ENCODE measurements at regions not wholly inside any gene's neighbourhood (a gene's known extent, or its start where the extent isn't known, plus 50 kb on each side); places are given as distances from the start of the nearest gene placed in this dataset.

DNA sequence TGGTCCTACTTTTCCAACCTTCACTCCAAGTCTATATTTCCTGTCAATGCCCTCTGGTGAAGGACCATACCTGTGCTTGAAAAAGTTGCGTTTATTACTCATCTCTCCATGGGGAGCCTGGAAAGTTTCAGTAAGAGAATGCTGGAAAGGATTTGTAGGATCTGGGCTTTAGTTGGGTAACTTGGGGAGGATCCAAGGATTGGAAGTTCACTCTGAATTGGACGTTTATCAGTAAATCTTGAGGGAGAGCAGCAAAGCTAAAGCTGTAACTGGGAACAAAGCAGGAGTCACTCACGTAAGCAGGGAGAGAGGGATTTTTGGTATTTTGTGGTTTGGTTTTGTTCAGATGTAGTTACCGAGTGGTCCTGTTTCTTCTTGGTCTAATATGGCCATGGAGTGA, 51.4 kb upstream of the NPVF start:
- no peaks in the 10 kb centered on the region for H3K4me1 Mint-ChIP-seq
- H3K36me3 Mint-ChIP-seq = no peaks in the 10 kb centered on the region
- no peak for DNase-seq
- no peak overlapping the region for H3K4me3 Mint-ChIP-seq
- H3K27ac Mint-ChIP-seq = no peak overlapping the region
- peaks cover 0 to 2% (median 0%) of the 10 kb centered on the region in 7 donors for H3K9me3 Mint-ChIP-seq
- H3K27me3 Mint-ChIP-seq = peaks cover 38 to 55% (median 53%) of the 10 kb centered on the region in 3 donors
- ATAC-seq (ENCODE audit: low read depth in 2 of 2) = no peak

DNA sequence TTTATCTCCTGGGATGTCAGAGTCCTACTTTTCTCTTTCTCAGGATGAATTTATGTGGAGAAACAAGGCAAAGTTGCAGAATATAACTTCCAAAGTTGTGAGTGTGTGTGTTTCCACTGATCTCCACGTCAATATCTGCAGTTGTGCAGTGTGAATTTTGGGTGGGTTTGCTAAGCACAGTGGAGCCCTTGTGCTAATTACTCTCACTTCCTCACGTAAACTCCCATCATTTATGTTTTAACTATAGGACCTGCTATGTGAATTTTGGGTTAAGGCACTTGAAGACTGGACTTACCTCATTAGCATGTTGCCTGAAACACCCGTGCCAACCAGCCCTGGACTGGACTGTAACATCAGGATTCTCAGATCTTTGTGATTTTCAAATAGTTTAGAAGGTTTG, 51.9 kb upstream of the NPVF start:
- no peak overlapping the region for H3K27ac Mint-ChIP-seq
- no peaks in the 10 kb centered on the region for H3K4me1 Mint-ChIP-seq
- H3K36me3 Mint-ChIP-seq = no peaks in the 10 kb centered on the region
- H3K27me3 Mint-ChIP-seq = peaks cover 37 to 55% (median 48%) of the 10 kb centered on the region in 3 donors
- DNase-seq (no peak), ATAC-seq (ENCODE audit: low read depth in 2 of 2) (no peak)
- peaks cover 0 to 2% (median 0%) of the 10 kb centered on the region in 7 donors for H3K9me3 Mint-ChIP-seq
- H3K4me3 Mint-ChIP-seq = no peak overlapping the region

DNA sequence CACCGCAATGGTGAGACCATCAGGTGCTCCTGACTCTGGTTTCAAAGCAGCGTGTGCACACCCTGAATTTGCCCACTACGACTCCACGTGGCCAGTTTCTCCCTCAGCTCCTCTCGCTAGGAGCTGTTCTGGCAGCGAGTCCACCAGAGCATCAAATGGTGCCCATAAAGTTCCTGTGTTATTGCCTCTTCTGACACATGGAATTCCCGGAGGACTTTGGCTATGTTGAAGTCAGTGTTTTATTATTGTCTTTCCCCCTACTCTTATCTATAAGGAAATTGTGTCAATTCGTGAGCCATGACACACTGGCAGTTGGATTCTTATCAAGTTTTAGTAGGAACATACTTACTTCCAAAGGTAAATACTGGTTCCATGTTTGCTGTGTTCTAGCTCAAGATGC, 53.9 kb upstream of the NPVF start:
- Mint-ChIP-seq H3K4me1 (no peaks in the 10 kb centered on the region), H3K27ac (no peak overlapping the region), H3K27me3 (peaks cover 22 to 47% (median 43%) of the 10 kb centered on the region in 3 donors), H3K36me3 (no peaks in the 10 kb centered on the region), H3K4me3 (no peak overlapping the region), H3K9me3 (no peaks in the 10 kb centered on the region)
- DNase-seq (no peak), ATAC-seq (ENCODE audit: low read depth in 2 of 2) (no peak)

GRCh38 chr7:25286756-25287155, 58.5 kb upstream of the NPVF start:
- Mint-ChIP-seq H3K27me3 (peaks cover 26 to 36% (median 34%) of the 10 kb centered on the region in 3 donors), H3K4me1 (no peaks in the 10 kb centered on the region), H3K4me3 (no peak overlapping the region), H3K9me3 (no peaks in the 10 kb centered on the region), H3K36me3 (no peaks in the 10 kb centered on the region), H3K27ac (no peak overlapping the region)
- ATAC-seq (ENCODE audit: low read depth in 2 of 2) (no peak), DNase-seq (no peak)

GRCh38 chr7:25287291-25287690, 59.0 kb upstream of the NPVF start:
- H3K27ac Mint-ChIP-seq = no peak overlapping the region
- no peak overlapping the region for H3K4me3 Mint-ChIP-seq
- H3K9me3 Mint-ChIP-seq = no peaks in the 10 kb centered on the region
- no peak for DNase-seq
- no peak for ATAC-seq (ENCODE audit: low read depth in 2 of 2)
- H3K4me1 Mint-ChIP-seq = no peaks in the 10 kb centered on the region
- peaks cover 24 to 32% (median 32%) of the 10 kb centered on the region in 3 donors for H3K27me3 Mint-ChIP-seq
- no peaks in the 10 kb centered on the region for H3K36me3 Mint-ChIP-seq

GRCh38 chr7:25288556-25289307, 60.4 kb upstream of the NPVF start:
- Mint-ChIP-seq H3K9me3 (no peaks in the 10 kb centered on the region), H3K36me3 (no peaks in the 10 kb centered on the region), H3K27me3 (peaks cover 16 to 23% (median 18%) of the 10 kb centered on the region in 3 donors), H3K4me1 (no peaks in the 10 kb centered on the region), H3K4me3 (no peak overlapping the region), H3K27ac (no peak overlapping the region)
- ATAC-seq (ENCODE audit: low read depth in 2 of 2) (no peak), DNase-seq (no peak)

DNA sequence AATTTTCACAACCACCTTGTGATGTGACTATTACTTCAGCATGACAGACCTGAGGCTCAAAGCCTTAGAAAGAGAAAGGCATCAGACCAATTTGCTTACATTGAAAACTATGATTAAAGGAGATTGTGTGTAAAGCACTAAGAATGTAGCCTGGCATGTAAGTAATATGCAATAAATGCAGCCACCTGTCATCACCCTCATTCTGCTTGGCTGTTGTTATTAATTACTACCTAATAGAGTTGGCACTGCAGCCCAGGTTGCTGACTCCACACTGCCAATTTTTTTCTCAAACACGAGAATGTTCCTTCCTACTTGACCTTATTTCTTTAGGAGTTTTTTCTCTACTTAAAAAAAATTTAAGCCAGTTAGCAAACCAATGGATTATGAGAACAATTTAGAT, 61.2 kb upstream of the NPVF start:
- no peaks in the 10 kb centered on the region for H3K4me1 Mint-ChIP-seq

GRCh38 chr7:25294624-25295023, 66.3 kb upstream of the NPVF start:
- Mint-ChIP-seq H3K36me3 (no peaks in the 10 kb centered on the region), H3K4me1 (no peaks in the 10 kb centered on the region), H3K9me3 (no peaks in the 10 kb centered on the region), H3K27me3 (peaks cover 7 to 22% (median 10%) of the 10 kb centered on the region in 3 donors), H3K4me3 (no peak overlapping the region), H3K27ac (no peak overlapping the region)
- DNase-seq (no peak), ATAC-seq (ENCODE audit: low read depth in 2 of 2) (no peak)

More for the DNA sequence above, 61.2 kb upstream of the NPVF start:
- peaks cover 10 to 17% (median 15%) of the 10 kb centered on the region in 3 donors for H3K27me3 Mint-ChIP-seq
- no peaks in the 10 kb centered on the region for H3K36me3 Mint-ChIP-seq
- H3K27ac Mint-ChIP-seq = no peak overlapping the region
- H3K4me3 Mint-ChIP-seq = no peak overlapping the region
- no peak for DNase-seq
- H3K9me3 Mint-ChIP-seq = no peaks in the 10 kb centered on the region
- ATAC-seq (ENCODE audit: low read depth in 2 of 2) = no peak

DNA sequence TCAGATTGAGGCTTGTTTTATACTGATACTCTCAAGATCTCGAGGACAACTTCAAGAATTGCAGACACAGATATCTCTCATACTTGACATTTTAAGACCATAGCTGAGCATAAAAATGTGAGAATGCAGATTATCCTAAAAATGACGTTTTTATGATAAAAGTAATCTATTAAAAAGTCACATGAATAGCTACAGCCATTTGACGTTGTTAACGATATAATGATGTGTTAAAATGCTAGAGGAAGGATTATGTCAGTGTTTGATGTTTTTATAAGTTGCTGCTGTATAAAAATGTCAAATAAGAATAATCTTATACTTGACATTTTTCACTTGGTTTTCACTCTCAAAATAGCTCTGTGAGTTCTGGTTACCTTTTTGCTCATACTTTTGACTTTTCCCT, 67.1 kb upstream of the NPVF start:
- no peak for ATAC-seq (ENCODE audit: low read depth in 2 of 2)
- no peaks in the 10 kb centered on the region for H3K4me1 Mint-ChIP-seq
- DNase-seq = no peak
- H3K9me3 Mint-ChIP-seq = no peaks in the 10 kb centered on the region
- H3K27ac Mint-ChIP-seq = no peak overlapping the region
- no peaks in the 10 kb centered on the region for H3K36me3 Mint-ChIP-seq
- H3K4me3 Mint-ChIP-seq = no peak overlapping the region
- H3K27me3 Mint-ChIP-seq = peaks cover 6 to 15% (median 10%) of the 10 kb centered on the region in 3 donors

- no peak overlapping the region for H3K27ac Mint-ChIP-seq
- H3K9me3 Mint-ChIP-seq = no peaks in the 10 kb centered on the region
- no peaks in the 10 kb centered on the region for H3K36me3 Mint-ChIP-seq
- ATAC-seq (ENCODE audit: low read depth in 2 of 2) (no peak), DNase-seq (no peak)
- no peaks in the 10 kb centered on the region for H3K4me1 Mint-ChIP-seq
- H3K4me3 Mint-ChIP-seq = no peak overlapping the region
- H3K27me3 Mint-ChIP-seq = peaks cover 6 to 12% (median 9%) of the 10 kb centered on the region in 3 donors
Observed at GRCh38 chr7:25296086-25296485, 67.8 kb upstream of the NPVF start.

DNA sequence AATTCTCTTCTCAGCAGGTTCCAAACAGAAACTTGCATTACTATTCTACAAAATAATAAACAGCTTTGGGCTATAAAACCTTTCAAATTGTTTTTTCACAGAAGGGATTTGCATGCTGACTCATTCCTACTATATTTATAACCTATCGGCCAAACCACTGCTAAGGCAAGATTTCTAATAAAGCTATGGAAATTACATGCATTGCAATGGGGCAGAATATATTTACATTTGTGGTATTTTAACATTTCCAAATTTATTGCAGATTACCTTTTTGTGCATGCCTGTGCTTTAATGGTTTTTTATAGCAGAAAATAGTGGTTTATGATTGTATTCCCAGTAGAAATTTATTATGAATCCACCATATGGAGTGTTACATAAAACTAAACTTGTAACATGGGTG, 69.0 kb upstream of the NPVF start:
- no peak for DNase-seq

DNA sequence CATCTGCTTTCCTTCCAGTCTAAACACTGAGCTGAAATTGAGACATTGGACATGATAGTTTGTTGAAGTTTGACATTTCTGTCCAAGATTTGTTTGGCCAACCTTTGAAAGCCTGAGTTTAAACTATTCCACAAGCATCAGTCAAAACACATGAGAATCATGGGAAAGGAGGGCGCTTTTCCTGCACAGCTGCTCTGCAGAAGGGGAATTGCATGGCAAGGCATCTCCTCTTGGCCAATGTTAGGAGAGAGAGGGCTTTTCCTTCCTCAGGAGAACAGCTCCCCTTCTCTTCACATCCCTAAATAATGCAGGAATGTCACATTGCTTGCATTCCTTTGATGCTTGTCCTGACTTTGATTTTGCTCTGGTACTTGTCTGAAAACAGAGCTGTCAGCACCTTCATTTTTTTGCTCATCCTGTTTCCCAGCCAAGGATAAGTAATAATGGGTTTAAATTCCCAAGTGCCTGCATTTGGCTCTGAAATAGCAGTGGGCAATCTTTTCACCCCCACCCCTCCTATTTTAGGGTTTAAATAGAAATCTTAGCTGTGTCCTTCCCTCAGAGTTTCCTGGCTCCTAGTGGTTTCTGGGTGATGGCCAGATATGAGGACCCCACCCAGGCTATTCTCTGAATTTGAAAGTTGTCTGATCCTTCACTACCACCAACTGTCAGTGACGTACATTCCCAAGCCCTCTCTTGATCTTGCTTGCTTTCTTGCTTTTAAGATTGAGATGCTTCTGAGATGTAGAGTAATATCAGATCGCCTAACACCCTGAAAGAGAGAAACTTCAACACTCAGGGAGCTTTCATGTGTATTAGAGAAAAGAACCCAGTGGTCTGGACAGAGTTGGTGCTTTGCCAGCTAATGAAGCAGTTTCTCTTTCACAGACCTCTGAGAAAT, 75.2 kb upstream of the NPVF start:
- Mint-ChIP-seq H3K4me3 (no peak overlapping the region), H3K9me3 (no peaks in the 10 kb centered on the region), H3K27me3 (peaks cover 17 to 43% (median 26%) of the 10 kb centered on the region in 3 donors), H3K4me1 (no peaks in the 10 kb centered on the region), H3K36me3 (no peaks in the 10 kb centered on the region), H3K27ac (no peak overlapping the region)
- ATAC-seq (ENCODE audit: low read depth in 2 of 2) = no peak
- DNase-seq = no peak

More for the DNA sequence above, 69.0 kb upstream of the NPVF start:
- H3K27me3 Mint-ChIP-seq = peaks cover 4 to 12% (median 6%) of the 10 kb centered on the region in 3 donors
- no peaks in the 10 kb centered on the region for H3K9me3 Mint-ChIP-seq
- H3K27ac Mint-ChIP-seq = no peak overlapping the region
- no peaks in the 10 kb centered on the region for H3K36me3 Mint-ChIP-seq
- no peak overlapping the region for H3K4me3 Mint-ChIP-seq
- no peak for ATAC-seq (ENCODE audit: low read depth in 2 of 2)
- H3K4me1 Mint-ChIP-seq = no peaks in the 10 kb centered on the region

GRCh38 chr7:25304691-25305090, 76.4 kb upstream of the NPVF start:
- H3K4me3 Mint-ChIP-seq = no peak overlapping the region
- peaks cover 21 to 45% (median 24%) of the 10 kb centered on the region in 3 donors for H3K27me3 Mint-ChIP-seq
- ATAC-seq (ENCODE audit: low read depth in 2 of 2) (no peak), DNase-seq (no peak)
- no peaks in the 10 kb centered on the region for H3K36me3 Mint-ChIP-seq
- H3K9me3 Mint-ChIP-seq = no peaks in the 10 kb centered on the region
- peak overlapping the region in 1 of 6 donors; percentile 58 for H3K27ac Mint-ChIP-seq
- no peaks in the 10 kb centered on the region for H3K4me1 Mint-ChIP-seq

GRCh38 chr7:25305831-25306230, 77.5 kb upstream of the NPVF start:
- ATAC-seq (ENCODE audit: low read depth in 2 of 2) = no peak
- no peak overlapping the region for H3K27ac Mint-ChIP-seq
- DNase-seq = no peak
- no peaks in the 10 kb centered on the region for H3K36me3 Mint-ChIP-seq
- H3K9me3 Mint-ChIP-seq = no peaks in the 10 kb centered on the region
- peaks cover 20 to 45% (median 21%) of the 10 kb centered on the region in 3 donors for H3K27me3 Mint-ChIP-seq
- no peaks in the 10 kb centered on the region for H3K4me1 Mint-ChIP-seq
- H3K4me3 Mint-ChIP-seq = no peak overlapping the region

Measured in naive B cell (primary cell).